Activated CD8-positive, alpha-beta T cell treated with anti-CD3 and anti-CD28 coated beads for 36 hours (primary cell): ENCODE measurements at regions not wholly inside any gene's neighbourhood (a gene's known extent, or its start where the extent isn't known, plus 50 kb on each side); places are given as distances from the start of the nearest gene placed in this dataset.

ENCODE experiments used
- ATAC-seq: fragments of 200-7000 bp; cut with Tn5 transposase; one replicate; pipeline ENCODE4 v1.10.0; 2021; ENCODE audit warnings: mild to moderate bottlenecking, moderate library complexity
- CTCF ChIA-PET: fragments of 350-600 bp; sonication (Branson Sonifier 250); formaldehyde crosslinking; loops from one replicate; lab custom pipeline; 2021; ENCODE audit warnings: antibody characterized with exemption; lab: Charles Lee
- POLR2A ChIA-PET: fragments of 350-600 bp; sonication (Branson Sonifier 250); formaldehyde crosslinking; loops from one replicate; lab custom pipeline; 2021; ENCODE audit warnings: antibody characterized with exemption; lab: Charles Lee
- DNase-seq: peaks from one replicate; pipeline ENCODE4 v3.0.0-alpha.2; 2020
- H3K27ac Mint-ChIP-seq: one replicate; pipeline ENCODE4 v1.8.0; 2021; ENCODE audit warnings: mild to moderate bottlenecking, mixed read lengths
- H3K27me3 Mint-ChIP-seq: one replicate; pipeline ENCODE4 v1.8.0; 2021; ENCODE audit warnings: mixed read lengths
- H3K36me3 Mint-ChIP-seq: one replicate; pipeline ENCODE4 v1.8.0; 2021; ENCODE audit warnings: low read depth, mixed read lengths
- H3K4me1 Mint-ChIP-seq: one replicate; pipeline ENCODE4 v1.8.0; 2021; ENCODE audit warnings: low read depth, mixed read lengths
- H3K4me3 Mint-ChIP-seq: one replicate; pipeline ENCODE4 v1.8.0; 2021; ENCODE audit warnings: mild to moderate bottlenecking, moderate library complexity, mixed read lengths
- H3K9me3 Mint-ChIP-seq: one replicate; pipeline ENCODE4 v1.8.0; 2021; ENCODE audit warnings: mixed read lengths
- CTCF ChIP-seq: fragments of 200-600 bp; IDR thresholded peaks from one replicate; pipeline ENCODE4 v1.8.0; 2022; ENCODE audit warnings: antibody characterized with exemption, mild to moderate bottlenecking
- intact Hi-C: fragments of 100-400 bp; cut with micrococcal nuclease; formaldehyde crosslinking; loops from one replicate; pipeline ENCODE4 v1.10.0; 2022

- peaks cover 17% of the 10 kb centered on the region for H3K27me3 Mint-ChIP-seq
- no peak overlapping the region for H3K27ac Mint-ChIP-seq
- TF ChIP-seq CTCF, result no peak
- H3K36me3 Mint-ChIP-seq, result no peaks in the 10 kb centered on the region
- intact Hi-C loops, result no loop called here
- POLR2A ChIA-PET, result no interaction called here
- no peak overlapping the region for H3K4me3 Mint-ChIP-seq
- no peaks in the 10 kb centered on the region for H3K4me1 Mint-ChIP-seq
- no peaks in the 10 kb centered on the region for H3K9me3 Mint-ChIP-seq
- DNase-seq (no peak), ATAC-seq (no peak)
- CTCF ChIA-PET, result interaction anchor here (1.6 kb wide), 1 partner anchor 18 kb away, joined by 3 read pairs; no protein-coding TSS in a partner anchor
Measured at GRCh38 chr10:117725993-117726392, 183.4 kb downstream of the EMX2 start.

DNA sequence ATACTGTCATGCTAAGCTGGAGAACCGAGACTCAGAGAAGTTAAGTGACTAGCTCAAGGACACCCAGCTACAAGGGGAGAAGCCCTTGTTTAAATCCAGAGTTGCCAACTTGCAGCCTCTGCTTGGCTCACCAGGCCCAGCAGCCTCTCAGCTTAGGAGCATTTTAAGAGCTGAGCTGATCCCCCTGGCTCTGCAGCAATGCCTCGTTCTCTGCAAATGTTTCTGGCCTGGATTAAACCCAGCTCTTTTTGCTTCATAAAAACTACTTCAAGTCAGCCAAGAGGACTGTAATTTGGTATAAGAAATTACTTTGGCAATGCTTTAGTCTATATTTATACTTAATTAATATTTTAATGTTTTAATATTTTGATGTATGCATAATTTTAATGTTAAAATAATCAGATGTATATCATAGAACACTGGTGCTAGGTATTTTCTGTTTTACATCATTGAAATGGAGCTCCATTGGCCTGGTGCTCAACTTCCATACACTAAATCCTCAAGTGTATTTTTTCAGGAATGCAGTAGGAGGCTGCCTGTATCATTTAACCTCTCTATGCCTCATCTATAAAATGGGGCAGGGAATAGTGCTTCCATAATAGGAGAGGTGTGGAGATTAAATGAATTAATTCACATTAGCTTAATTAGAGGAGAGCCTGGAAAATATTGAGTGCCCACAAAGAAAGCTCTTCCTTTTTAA lies 184.2 kb downstream of the EMX2 start:
- Mint-ChIP-seq H3K4me3 (no peak overlapping the region), H3K4me1 (no peaks in the 10 kb centered on the region), H3K9me3 (no peaks in the 10 kb centered on the region), H3K36me3 (no peaks in the 10 kb centered on the region), H3K27ac (no peak overlapping the region), H3K27me3 (peaks cover 15% of the 10 kb centered on the region)
- intact Hi-C loops, result no loop called here
- ChIA-PET CTCF (interaction anchor here (1.2 to 1.6 kb wide), 2 partner anchors 19 to 230 kb away, joined by 3 read pairs; no protein-coding TSS in a partner anchor), POLR2A (no interaction called here)
- ATAC-seq (no peak), DNase-seq (no peak)
- no peak for TF ChIP-seq CTCF

DNA sequence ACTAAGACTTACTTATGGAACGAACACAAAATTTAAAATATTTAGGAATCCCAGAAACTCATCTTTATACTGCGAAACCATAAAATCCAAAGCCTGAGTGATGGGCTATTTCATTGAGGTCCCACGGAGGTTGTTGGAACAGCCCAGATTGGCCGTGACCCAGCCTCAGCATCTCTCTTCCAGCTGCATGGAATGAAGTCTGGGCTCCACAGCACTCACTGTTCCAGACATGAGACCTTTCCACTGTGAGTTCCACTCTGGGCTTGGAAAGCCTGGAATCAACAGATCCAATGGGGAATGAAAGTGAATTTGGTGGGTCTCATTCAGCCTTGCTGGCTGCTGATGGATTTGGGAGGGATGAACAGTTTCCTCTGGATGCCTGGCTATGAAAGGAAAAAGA lies 184.9 kb downstream of the EMX2 start:
- no peak for DNase-seq
- no peaks in the 10 kb centered on the region for H3K9me3 Mint-ChIP-seq
- ChIA-PET POLR2A (no interaction called here), CTCF (interaction anchor here (1.2 kb wide), 1 partner anchor 231 kb away, joined by 3 read pairs; no protein-coding TSS in a partner anchor)
- intact Hi-C loops, result no loop called here
- no peaks in the 10 kb centered on the region for H3K4me1 Mint-ChIP-seq
- H3K27ac Mint-ChIP-seq, result no peak overlapping the region
- no peak for TF ChIP-seq CTCF
- no peak overlapping the region for H3K4me3 Mint-ChIP-seq
- H3K27me3 Mint-ChIP-seq, result peaks cover 13% of the 10 kb centered on the region
- no peak for ATAC-seq
- H3K36me3 Mint-ChIP-seq, result no peaks in the 10 kb centered on the region

GRCh38 chr10:117728087-117728486 lies 185.5 kb downstream of the EMX2 start:
- Mint-ChIP-seq H3K9me3 (no peaks in the 10 kb centered on the region), H3K36me3 (no peaks in the 10 kb centered on the region), H3K4me1 (no peaks in the 10 kb centered on the region), H3K27me3 (peaks cover 13% of the 10 kb centered on the region), H3K4me3 (no peak overlapping the region), H3K27ac (no peak overlapping the region)
- no peak for TF ChIP-seq CTCF
- CTCF ChIA-PET, result interaction anchor here (1.2 kb wide), 1 partner anchor 232 kb away, joined by 3 read pairs; no protein-coding TSS in a partner anchor
- intact Hi-C loops, result no loop called here
- POLR2A ChIA-PET, result no interaction called here
- DNase-seq, result no peak
- no peak for ATAC-seq

DNA sequence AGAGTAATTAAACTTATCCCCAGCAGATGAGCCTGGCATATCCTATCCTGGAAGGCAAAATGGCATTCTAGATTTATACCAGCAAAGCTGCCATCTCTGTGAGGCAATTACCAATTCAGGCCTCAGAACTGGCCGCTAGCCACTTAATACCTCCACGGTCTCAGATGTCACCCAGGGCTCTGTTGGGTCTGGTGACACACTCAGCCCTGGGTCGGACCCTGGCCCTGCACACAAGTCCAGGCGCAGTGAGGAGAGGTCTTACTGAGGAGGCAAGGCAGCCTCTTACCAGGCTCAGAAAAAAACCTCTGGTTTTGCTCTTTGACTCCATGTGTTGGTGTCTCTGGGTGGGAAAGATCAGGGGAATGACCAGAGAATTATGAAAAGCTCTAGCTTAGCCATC lies 186.6 kb downstream of the EMX2 start:
- no peak overlapping the region for H3K27ac Mint-ChIP-seq
- ChIA-PET POLR2A (no interaction called here), CTCF (interaction anchor here (1.0 kb wide), 1 partner anchor 15 kb away, joined by 3 read pairs; no protein-coding TSS in a partner anchor)
- no peak for TF ChIP-seq CTCF
- intact Hi-C loops, result no loop called here
- H3K36me3 Mint-ChIP-seq, result no peaks in the 10 kb centered on the region
- no peak for DNase-seq
- H3K4me3 Mint-ChIP-seq, result no peak overlapping the region
- no peaks in the 10 kb centered on the region for H3K4me1 Mint-ChIP-seq
- no peak for ATAC-seq
- peaks cover 14% of the 10 kb centered on the region for H3K27me3 Mint-ChIP-seq
- no peaks in the 10 kb centered on the region for H3K9me3 Mint-ChIP-seq
